ENCODE measurements at regions not wholly inside any gene's neighbourhood (a gene's known extent, or its start where the extent isn't known, plus 50 kb on each side); places are given as distances from the start of the nearest gene placed in this dataset.

GRCh38 chr6:14786455-14786854 is 459.4 kb upstream of the JARID2 start:
- TF ChIP-seq CTCF (IDR thresholded peaks at IDR 0.05; ENCODE audit: insufficient read depth in 1 of 2, low read depth in 1 of 2, low read length in 1 of 2, severe bottlenecking in 1 of 2, unreplicated experiment in 1 of 2), result no peak
- H3K9me3 ChIP-seq, result no peaks in the 10 kb centered on the region
- no peak for DNase-seq
- no peak overlapping the region for H3K4me3 ChIP-seq (ENCODE audit: low read depth, low read length)
- H3K4me1 ChIP-seq, result no peaks in the 10 kb centered on the region
- CTCF ChIA-PET, result no interaction called here
- Mint-ChIP-seq H3K27ac (ENCODE audit: unreplicated experiment) (no peak overlapping the region), H3K27me3 (ENCODE audit: insufficient read depth, unreplicated experiment) (no peaks in the 10 kb centered on the region), H3K4me1 (ENCODE audit: low read depth, unreplicated experiment) (no peaks in the 10 kb centered on the region), H3K9me3 (ENCODE audit: unreplicated experiment) (no peaks in the 10 kb centered on the region), H3K4me3 (ENCODE audit: unreplicated experiment) (no peak overlapping the region), H3K36me3 (ENCODE audit: insufficient read depth, unreplicated experiment) (no peaks in the 10 kb centered on the region)
- POLR2A ChIA-PET, result no interaction called here
- BruUV-seq (replicated peaks), result no TSS peak
- H3K36me3 ChIP-seq (ENCODE audit: control insufficient read depth, insufficient read depth, low read length), result no peaks in the 10 kb centered on the region
- intact Hi-C loops (cut with micrococcal nuclease; ENCODE audit: unreplicated experiment), result no loop called here
- H3K27me3 ChIP-seq (replicated peaks; ENCODE audit: control insufficient read depth, insufficient read depth, low read length), result no peaks in the 10 kb centered on the region

DNA sequence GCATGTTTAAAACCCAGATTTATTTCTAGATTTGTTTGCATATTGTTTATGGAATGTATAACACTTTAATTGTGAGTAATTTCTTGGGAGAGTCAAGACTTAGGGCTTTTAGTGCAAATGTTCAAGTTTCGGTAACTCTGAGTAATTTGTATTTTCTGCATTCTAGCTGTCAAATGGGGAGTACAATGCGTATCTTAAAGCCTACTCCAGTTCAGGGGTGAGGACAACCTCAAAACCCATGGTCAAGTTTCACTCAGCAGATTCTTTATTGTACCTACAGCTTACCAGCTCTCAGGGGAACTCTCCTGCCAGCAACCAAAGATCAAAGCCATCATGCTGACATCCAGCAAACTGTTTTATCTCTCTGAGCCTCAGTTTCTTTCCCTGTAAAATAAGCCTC is 458.6 kb upstream of the JARID2 start:
- H3K4me3 Mint-ChIP-seq (ENCODE audit: unreplicated experiment), result no peak overlapping the region
- TF ChIP-seq CTCF (IDR thresholded peaks at IDR 0.05; ENCODE audit: insufficient read depth in 1 of 2, low read depth in 1 of 2, low read length in 1 of 2, severe bottlenecking in 1 of 2, unreplicated experiment in 1 of 2), result no peak
- no peak overlapping the region for H3K4me3 ChIP-seq (ENCODE audit: low read depth, low read length)
- no peaks in the 10 kb centered on the region for H3K4me1 ChIP-seq
- no peaks in the 10 kb centered on the region for H3K9me3 ChIP-seq
- H3K4me1 Mint-ChIP-seq (ENCODE audit: low read depth, unreplicated experiment), result no peaks in the 10 kb centered on the region
- ChIA-PET POLR2A (no interaction called here), CTCF (no interaction called here)
- DNase-seq, result no peak
- H3K27me3 ChIP-seq (replicated peaks; ENCODE audit: control insufficient read depth, insufficient read depth, low read length), result no peaks in the 10 kb centered on the region
- no peaks in the 10 kb centered on the region for H3K36me3 Mint-ChIP-seq (ENCODE audit: insufficient read depth, unreplicated experiment)
- no TSS peak for BruUV-seq (replicated peaks)
- intact Hi-C loops (cut with micrococcal nuclease; ENCODE audit: unreplicated experiment), result no loop called here
- no peaks in the 10 kb centered on the region for H3K9me3 Mint-ChIP-seq (ENCODE audit: unreplicated experiment)
- no peaks in the 10 kb centered on the region for H3K27me3 Mint-ChIP-seq (ENCODE audit: insufficient read depth, unreplicated experiment)
- no peak overlapping the region for H3K27ac Mint-ChIP-seq (ENCODE audit: unreplicated experiment)
- H3K36me3 ChIP-seq (ENCODE audit: control insufficient read depth, insufficient read depth, low read length), result no peaks in the 10 kb centered on the region

DNA sequence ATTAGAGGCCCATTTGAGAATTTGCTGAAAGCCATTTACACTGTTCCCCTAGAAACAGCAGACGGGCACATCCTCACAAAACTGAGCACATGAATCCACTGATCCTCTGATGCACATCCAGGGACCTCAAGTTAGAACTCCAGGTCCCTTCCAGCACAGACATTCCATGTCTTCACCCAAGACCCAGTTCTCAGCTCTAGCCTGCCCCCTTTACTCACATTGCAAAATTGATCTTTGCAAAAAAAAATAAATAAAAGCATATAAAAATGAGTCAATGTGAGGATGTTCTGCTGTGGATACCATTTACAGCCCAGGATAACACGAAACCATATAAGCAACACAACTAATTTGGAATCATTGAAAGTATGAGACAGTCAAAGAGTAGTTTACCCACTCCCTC is 458.2 kb upstream of the JARID2 start:
- Histone ChIP-seq H3K4me1 (no peaks in the 10 kb centered on the region), H3K9me3 (no peaks in the 10 kb centered on the region), H3K4me3 (ENCODE audit: low read depth, low read length) (no peak overlapping the region), H3K36me3 (ENCODE audit: control insufficient read depth, insufficient read depth, low read length) (no peaks in the 10 kb centered on the region), H3K27me3 (replicated peaks; ENCODE audit: control insufficient read depth, insufficient read depth, low read length) (no peaks in the 10 kb centered on the region)
- Mint-ChIP-seq H3K4me3 (ENCODE audit: unreplicated experiment) (no peak overlapping the region), H3K9me3 (ENCODE audit: unreplicated experiment) (no peaks in the 10 kb centered on the region), H3K27me3 (ENCODE audit: insufficient read depth, unreplicated experiment) (no peaks in the 10 kb centered on the region), H3K27ac (ENCODE audit: unreplicated experiment) (no peak overlapping the region), H3K36me3 (ENCODE audit: insufficient read depth, unreplicated experiment) (no peaks in the 10 kb centered on the region), H3K4me1 (ENCODE audit: low read depth, unreplicated experiment) (no peaks in the 10 kb centered on the region)
- POLR2A ChIA-PET, result no interaction called here
- DNase-seq, result no peak
- BruUV-seq (replicated peaks), result no TSS peak
- CTCF ChIA-PET, result no interaction called here
- no peak for TF ChIP-seq CTCF (IDR thresholded peaks at IDR 0.05; ENCODE audit: insufficient read depth in 1 of 2, low read depth in 1 of 2, low read length in 1 of 2, severe bottlenecking in 1 of 2, unreplicated experiment in 1 of 2)
- intact Hi-C loops (cut with micrococcal nuclease; ENCODE audit: unreplicated experiment), result no loop called here

All from Caco-2 (cell line).